Astrocyte of the hippocampus (primary cell): ENCODE measurements at regions not wholly inside any gene's neighbourhood (a gene's known extent, or its start where the extent isn't known, plus 50 kb on each side); places are given as distances from the start of the nearest gene placed in this dataset.
A peak's percentile ranks its signal among the peaks of the same experiment; 100 is the strongest.
"Not testable (repeated sequence)": the region's sequence is repeated elsewhere in the genome, so short reads cannot be mapped to it uniquely, and the experiment has no call there.

Experiments used
- DNase-seq: peaks from one replicate; pipeline ENCODE4 v3.0.0; 2011; ENCODE audit warnings: low read depth, low spot score

GRCh38 chr7:20083781-20084180 is 133.4 kb downstream of the MACC1 start:
- no peak for DNase-seq

DNA sequence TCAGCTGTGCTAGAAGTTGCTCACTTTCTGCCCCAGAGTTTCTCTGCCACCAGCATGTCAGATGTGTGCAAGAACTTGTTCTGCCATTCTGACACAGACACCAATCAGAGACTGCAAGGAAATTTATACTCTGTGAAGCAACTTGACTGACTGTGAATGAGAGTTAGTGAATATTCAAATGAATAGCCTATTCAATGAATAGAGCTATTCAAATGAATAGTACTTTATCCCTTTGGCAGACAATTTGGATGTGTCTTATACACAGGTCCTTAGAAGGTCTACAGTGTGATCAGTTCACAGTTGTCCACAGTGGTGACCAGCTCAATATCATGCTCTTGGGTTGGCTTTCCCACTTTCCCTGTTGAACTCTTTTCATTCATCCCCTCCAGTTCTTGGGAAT is 138.1 kb downstream of the MACC1 start:
- DNase-seq = no peak

DNA sequence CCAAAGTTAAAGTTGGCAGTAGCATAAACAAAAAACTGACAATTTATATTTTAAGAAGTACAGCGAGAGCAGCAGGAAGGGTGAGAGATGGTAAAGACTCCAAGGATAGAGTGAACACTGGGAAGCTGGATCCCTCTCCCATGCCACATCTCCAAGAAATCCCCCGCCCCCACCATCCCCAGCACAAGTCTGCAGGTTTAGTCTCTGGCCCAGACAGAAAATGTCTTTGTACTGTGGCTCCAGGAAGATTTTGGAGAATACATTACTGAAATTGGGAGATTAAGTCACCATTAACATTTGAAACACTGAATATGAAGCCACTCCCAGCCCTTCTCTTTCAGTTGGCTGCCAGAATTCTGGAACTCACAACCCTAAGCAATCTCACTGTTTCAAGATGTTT is 140.3 kb downstream of the MACC1 start:
- no peak for DNase-seq

DNA sequence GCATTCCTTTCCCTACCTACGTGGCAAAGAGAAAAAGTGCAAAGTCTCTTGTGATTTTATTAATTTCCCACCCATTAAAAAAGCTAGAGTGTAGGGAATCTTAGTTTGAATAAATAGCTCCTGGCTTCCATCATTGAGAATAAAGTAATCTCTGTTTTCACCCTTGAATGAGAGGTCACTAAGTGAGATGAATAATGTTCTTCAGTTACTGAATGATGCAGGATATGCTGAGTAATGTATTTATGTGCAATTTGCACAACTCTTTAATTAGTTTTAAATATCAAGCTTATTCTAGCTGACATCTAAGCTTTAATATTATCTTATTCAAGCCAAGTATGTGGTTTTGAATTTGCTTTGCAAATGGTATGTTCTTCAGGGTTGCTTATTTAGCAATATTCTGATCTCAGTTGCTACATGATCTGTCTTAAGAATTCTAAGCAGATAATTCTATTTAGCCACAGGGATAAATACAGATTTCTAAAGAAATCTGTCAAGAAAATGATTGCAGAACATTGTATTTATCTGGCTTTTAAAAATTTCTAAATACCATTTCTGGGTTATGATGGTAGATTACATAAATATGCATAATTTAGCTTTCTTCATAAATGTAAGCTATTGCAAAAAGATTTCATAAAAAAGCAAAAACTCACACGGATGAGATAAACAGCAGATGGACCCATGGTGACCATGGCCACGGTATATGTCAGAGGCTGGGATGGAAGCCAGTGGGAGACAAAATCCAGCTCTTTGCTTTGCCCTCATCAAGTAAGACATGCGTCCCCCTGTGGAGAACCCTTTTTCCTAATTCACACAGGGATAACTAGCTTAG is 141.0 kb downstream of the MACC1 start:
- no peak for DNase-seq

- no peak for DNase-seq
Observed at GRCh38 chr7:20075440-20075839, 141.7 kb downstream of the MACC1 start.

DNA sequence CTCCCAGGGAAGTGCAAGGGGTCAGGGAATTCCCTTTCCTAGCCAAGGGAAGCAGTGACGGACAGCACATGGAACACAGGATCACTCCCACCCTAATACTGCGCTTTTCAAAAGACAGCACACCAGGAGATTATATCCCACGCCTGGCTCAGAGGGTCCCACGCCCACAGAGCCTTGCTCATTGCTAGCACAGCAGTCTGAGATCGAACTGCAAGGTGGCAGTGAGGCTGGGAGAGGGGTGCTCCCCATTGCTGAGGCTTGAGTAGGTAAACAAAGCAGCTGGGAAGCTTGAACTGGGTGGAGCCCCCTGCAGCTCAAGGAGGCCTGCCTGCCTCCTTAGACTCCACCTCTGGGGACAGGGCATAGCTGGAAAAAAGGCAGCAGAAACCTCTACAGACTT is 149.2 kb downstream of the MACC1 start:
- DNase-seq = not testable (repeated sequence)

DNA sequence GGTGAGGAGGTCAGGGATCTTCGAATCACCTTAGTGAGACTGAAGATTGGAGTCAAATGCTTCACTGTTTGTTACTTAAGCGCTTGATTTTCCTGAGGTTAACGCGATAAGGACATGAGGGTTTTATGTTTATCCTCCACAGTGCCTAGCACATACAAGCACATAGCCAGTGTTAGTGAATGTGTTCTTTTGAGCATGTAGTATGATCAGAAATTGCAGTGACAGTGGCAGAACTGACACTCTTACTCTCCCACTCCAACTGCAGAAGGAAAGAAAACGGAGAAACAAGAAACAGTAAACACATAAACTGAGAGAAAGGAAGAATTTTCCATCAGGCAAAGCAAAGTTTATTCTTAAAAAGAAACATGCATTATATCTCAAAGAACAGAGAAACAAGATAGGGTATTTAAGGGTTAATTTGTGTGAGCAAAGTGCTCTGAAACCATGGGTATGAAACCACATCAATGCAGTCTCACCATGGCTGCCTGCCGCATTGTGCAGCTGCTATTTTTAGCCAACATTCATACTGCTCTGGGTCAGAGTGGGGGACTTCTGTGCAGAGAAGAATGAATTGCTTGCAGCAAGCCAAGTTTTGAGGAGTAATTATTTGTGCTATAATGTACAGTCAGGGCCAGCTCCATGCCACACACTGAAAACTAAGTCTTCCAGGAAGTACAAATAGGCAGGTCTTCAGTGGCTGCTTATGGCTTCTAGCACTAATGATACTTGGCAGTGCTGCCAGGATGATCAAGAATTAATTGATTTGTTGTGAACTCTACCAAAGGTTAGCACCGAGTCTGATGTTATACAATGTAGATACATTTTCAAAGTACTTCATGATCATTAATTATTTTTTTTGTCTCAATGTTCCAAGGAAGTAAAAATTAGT is 152.0 kb downstream of the MACC1 start:
- peak; percentile 97 for DNase-seq

DNA sequence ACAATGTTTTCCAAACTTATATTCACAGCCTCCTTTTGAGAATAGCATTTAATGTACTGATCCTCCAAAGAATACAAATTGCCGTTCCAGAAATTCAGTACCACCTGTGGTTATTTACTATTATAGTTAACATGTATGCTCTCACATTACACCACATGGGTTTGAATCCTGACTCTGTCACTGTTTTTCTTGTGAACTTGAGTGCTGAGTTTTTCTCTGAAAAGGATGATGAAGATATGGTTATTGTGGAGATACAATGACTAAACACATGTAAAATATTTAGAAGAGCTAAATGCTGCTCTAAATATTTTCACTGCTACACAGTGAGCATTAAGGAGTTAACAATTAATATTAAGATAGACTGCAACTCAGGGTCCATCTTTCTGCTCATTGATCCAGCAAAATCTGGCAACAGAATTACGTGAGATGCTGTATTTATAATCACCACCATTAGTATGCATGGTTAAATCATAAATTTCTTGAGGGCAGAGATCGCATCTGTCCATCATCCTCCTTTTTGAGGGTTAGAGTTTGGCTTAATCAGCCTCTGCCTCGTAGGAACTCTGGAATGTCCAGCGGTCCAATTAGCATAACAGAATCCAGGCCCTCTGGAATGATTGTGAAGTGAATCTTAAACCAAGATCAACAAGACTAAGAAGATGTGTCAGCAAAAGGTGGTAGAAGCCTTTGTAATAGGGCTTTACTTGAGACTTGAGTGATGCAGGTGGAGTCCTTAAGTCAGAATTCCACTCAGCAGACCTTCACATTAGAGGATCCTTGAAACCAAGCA is 152.8 kb downstream of the MACC1 start:
- peak; percentile 92 for DNase-seq

- DNase-seq = no peak
Observed at GRCh38 chr7:20063644-20064043, 153.5 kb downstream of the MACC1 start.

DNA sequence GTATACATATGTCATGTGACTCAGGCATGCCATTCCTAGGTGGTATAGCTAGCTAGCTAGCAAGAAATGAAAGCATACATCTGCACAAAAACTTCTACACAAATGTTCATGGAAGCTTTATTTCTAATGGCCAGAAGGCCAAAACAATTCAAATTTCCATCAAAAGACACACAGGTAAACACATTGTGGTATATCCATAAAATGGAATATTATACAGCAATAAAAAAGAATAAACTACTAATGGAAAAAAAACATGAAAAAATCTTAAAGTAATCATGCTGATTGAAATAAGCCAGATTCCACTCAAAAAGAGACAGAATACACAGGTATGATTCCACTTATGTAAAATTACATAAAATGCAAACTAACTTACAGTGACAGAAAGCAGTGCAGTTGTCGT is 154.3 kb downstream of the MACC1 start:
- DNase-seq = no peak

- no peak for DNase-seq
Observed at GRCh38 chr7:20053334-20054104, 163.7 kb downstream of the MACC1 start.

DNA sequence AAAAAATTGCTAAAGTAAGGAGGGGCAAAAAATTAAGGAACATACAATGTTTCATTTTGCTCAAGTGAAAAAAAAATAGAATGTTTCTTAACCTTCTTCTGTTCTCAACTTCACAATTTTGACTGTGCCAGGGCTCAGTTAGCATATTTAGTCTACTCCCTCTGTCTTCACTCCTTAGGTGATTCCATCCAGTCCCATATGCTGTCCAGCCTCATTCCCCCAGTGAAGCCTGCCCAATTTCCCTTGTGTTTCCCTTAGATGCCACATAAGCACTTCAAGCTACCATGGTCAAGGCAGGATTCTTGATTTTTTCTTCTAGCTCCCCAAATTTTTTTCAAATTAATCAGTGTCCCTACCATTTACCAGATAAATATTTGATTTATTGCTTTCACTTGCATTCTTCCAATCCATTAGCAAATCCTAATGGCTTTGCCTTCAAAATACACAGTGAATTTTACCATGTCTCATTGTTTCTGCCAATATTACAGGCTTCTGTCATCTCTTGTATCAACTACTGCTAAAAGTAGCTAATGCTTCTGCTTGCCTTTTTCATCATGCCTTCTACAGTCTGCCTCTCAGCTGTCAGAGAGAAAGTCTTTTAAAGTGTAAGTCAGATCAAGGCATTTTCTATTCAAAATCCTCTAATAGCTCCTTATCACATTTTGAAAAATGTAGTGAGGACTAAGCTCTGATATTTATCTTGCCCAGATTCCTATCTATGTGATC is 166.8 kb downstream of the MACC1 start:
- DNase-seq = no peak

DNA sequence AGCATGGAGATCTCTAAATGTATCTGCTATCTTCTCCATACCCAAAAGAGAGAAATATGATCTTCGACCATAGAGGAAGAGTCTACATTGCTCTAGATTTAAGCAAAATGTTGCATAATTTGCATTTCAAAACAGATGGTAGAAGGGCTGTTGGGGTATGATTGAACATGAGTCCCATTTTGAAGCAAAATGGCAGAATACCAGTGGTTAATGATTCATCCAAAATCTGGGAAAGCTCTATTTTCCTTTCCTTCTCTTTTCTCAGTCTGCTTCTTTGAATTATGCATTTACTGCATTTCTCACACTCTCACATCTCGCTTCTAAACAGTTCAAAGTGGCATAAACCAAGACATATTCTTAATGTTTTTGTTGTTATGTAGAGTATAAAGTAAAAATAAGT is 178.5 kb downstream of the MACC1 start:
- DNase-seq = peak; percentile 43

GRCh38 chr7:20035279-20035875 is 181.8 kb downstream of the MACC1 start:
- DNase-seq = no peak

- DNase-seq = peak; percentile 19
Observed at GRCh38 chr7:20033621-20034400, 183.4 kb downstream of the MACC1 start.

- DNase-seq = no peak
Observed at GRCh38 chr7:20032741-20033140, 184.4 kb downstream of the MACC1 start.

GRCh38 chr7:20030915-20031362 is 186.2 kb downstream of the MACC1 start:
- DNase-seq = peak; percentile 48

DNA sequence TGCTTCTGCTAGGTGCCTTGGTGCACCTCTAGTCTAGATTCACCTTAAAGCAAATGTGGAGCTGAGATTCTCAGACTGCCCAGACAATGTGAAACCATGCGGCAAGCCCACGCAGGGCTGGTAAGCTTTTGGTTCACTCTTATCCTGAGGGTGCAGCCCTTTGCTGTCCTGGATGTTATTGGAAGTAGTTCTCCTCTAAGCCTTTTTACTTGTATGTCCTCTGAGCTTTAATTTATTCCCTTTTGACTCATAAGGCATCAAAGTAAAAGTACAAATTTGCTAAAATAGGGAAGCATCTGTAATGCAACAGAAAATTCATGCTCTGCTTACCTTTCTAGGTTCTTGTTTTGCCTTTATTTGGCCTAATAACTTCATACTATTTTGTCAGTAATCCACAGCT is 186.8 kb downstream of the MACC1 start:
- DNase-seq = peak; percentile 15

DNA sequence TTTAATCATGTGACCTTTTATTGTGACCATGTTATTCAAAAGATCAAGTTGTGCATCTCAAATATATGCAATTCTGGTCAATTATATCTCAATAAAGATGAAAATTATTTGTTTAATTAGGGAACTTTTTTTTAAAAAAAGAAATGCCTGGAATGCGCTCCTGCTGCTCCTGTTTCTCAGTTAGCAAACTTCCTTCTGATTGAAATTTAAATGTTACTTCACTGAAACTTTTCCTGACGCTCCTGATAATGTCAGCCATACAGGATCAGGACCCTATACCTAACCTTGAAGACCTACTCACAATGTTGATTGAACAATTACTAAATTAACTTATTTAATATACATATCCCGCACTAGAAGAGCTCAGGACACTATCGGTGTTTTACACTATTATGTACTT is 190.4 kb downstream of the MACC1 start:
- no peak for DNase-seq
